ENCODE measurements at regions not wholly inside any gene's neighbourhood (a gene's known extent, or its start where the extent isn't known, plus 50 kb on each side); places are given as distances from the start of the nearest gene placed in this dataset.

- H4K20me1 ChIP-seq (ENCODE audit: control insufficient read depth, insufficient read depth) = no peaks in the 10 kb centered on the region
- DNase-seq (ENCODE audit: low read depth, low spot score) (no peak), ATAC-seq (no peak), FAIRE-seq (no peak)
- ChIA-PET SMC1A (ENCODE audit: uncharacterized antibody, unreplicated experiment) (interaction anchor here (0.6 to 2.8 kb wide), 2 partner anchors 14 to 691 kb away, joined by 3 to 6 read pairs; no protein-coding TSS in a partner anchor), POLR2A (no interaction called here), RAD21 (ENCODE audit: unreplicated experiment) (no interaction called here), CTCF (no interaction called here)
- no peaks in the 10 kb centered on the region for H3K4me1 ChIP-seq (ENCODE audit: control insufficient read depth, insufficient read depth, low read length)
- H3K27me3 ChIP-seq (replicated peaks in 1 of 2; ENCODE audit: control insufficient read depth in 2 of 2, insufficient read depth in 2 of 2, low read length in 1 of 2) = no peaks in the 10 kb centered on the region
- H3K36me3 ChIP-seq (ENCODE audit: control insufficient read depth in 2 of 2, insufficient read depth in 2 of 2, low read length in 1 of 2) = no peaks in the 10 kb centered on the region
- H3K9ac ChIP-seq (ENCODE audit: control insufficient read depth, insufficient read depth, low read length) = no peak overlapping the region
- no peak overlapping the region for H3K4me2 ChIP-seq (ENCODE audit: control insufficient read depth, insufficient read depth)
- no peaks in the 10 kb centered on the region for H3K9me3 ChIP-seq (replicated peaks; ENCODE audit: control insufficient read depth, insufficient read depth, low read length)
- no peak overlapping the region for H3K27ac ChIP-seq (ENCODE audit: control insufficient read depth, insufficient read depth)
- H3K4me3 ChIP-seq = no peak overlapping the region
- no peaks in the 10 kb centered on the region for H3K79me2 ChIP-seq (ENCODE audit: control insufficient read depth, insufficient read depth, low read length)
- no TSS peak for BruUV-seq (replicated peaks)
- H2AFZ ChIP-seq (ENCODE audit: control insufficient read depth, low read depth, low read length) = no peak overlapping the region
- intact Hi-C loops (cut with micrococcal nuclease; ENCODE audit: unreplicated experiment) = no loop called here
- TF ChIP-seq ZBTB40 (IDR thresholded peaks at IDR 0.05; ENCODE audit: borderline replicate concordance) (no peak), CHD4 (IDR thresholded peaks at IDR 0.05) (no peak), RUNX3 (IDR thresholded peaks at IDR 0.05; ENCODE audit: low read length) (no peak), REST (IDR thresholded peaks at IDR 0.05; ENCODE audit: low read depth, low read length) (no peak), YBX1 (IDR thresholded peaks at IDR 0.05) (no peak), ZNF24 (IDR thresholded peaks at IDR 0.05) (no peak), PML (IDR thresholded peaks at IDR 0.05; ENCODE audit: low read length) (no peak), ATF7 (IDR thresholded peaks at IDR 0.05; ENCODE audit: low read depth) (no peak), JUNB (IDR thresholded peaks at IDR 0.05) (no peak), MAX (IDR thresholded peaks at IDR 0.05; ENCODE audit: low read depth, low read length) (no peak), IRF4 (IDR thresholded peaks at IDR 0.05; ENCODE audit: low read depth, low read length) (no peak), SPI1 (IDR thresholded peaks at IDR 0.05; ENCODE audit: borderline replicate concordance, insufficient read depth, low read depth, low read length) (no peak), HDAC6 (IDR thresholded peaks at IDR 0.05; ENCODE audit: unreplicated experiment) (no peak)
- in situ Hi-C loops (cut with MboI) = no loop called here
Observed at GRCh38 chr5:110347781-110348180, 378.7 kb downstream of the TMEM232 start.

Measured in GM12878 (cell line).